Liver (tissue), 3 donors: ENCODE measurements at regions not wholly inside any gene's neighbourhood (a gene's known extent, or its start where the extent isn't known, plus 50 kb on each side); places are given as distances from the start of the nearest gene placed in this dataset.

Source experiments
- JUND ChIP-seq, 2 donors: IDR thresholded peaks; 2 replicates each; pipeline ENCODE4 v1.6.1; 2016; ENCODE audit warnings: antibody characterized with exemption in 2 of 2
- TAF1 ChIP-seq: conservative IDR thresholded peaks from 2 replicates; pipeline ENCODE4 v1.6.1; 2016; ENCODE audit warnings: antibody characterized with exemption, mild to moderate bottlenecking
- YY1 ChIP-seq: IDR thresholded peaks from 2 replicates; pipeline ENCODE4 v1.6.1; 2016; ENCODE audit warnings: antibody characterized with exemption, mild to moderate bottlenecking
- TF ChIP-seq, protein P1 (sequence below): fragments of 150-350 bp; IDR thresholded peaks from 2 replicates; pipeline ENCODE4 v1.5.1; 2017; ENCODE audit warnings: improper control_type of control experiment, low read depth, low read length; ENCODE audit not compliant: missing input control
- TF ChIP-seq, protein P2 (sequence below): IDR thresholded peaks from 2 replicates; pipeline ENCODE4 v1.6.1; 2016; ENCODE audit warnings: antibody characterized with exemption, mild to moderate bottlenecking
- donor health status: healthy.
- donor health status: healthy.

DNA sequence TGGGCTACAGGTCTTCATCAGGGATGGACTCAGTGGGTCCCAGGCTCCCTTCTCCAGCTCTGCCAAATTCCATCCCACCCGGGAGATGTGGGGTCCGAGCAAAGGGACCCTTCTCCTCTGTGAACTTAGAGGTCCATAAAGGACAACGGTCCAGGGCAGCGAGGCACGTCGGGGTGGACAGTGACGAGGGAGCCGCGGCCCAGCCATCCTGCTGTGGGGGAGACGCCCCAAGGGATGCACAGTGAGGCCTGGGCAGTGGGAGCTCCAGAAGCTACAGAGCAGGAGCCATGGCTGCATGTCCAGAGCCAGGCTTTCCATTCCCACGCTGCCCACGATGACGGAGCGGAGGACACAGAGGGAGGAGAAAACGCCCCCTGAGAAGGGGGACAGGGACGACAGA lies 107.5 kb upstream of the PPP1R26 start:
- TF ChIP-seq YY1, result no peak
- TF ChIP-seq, protein P1, sequence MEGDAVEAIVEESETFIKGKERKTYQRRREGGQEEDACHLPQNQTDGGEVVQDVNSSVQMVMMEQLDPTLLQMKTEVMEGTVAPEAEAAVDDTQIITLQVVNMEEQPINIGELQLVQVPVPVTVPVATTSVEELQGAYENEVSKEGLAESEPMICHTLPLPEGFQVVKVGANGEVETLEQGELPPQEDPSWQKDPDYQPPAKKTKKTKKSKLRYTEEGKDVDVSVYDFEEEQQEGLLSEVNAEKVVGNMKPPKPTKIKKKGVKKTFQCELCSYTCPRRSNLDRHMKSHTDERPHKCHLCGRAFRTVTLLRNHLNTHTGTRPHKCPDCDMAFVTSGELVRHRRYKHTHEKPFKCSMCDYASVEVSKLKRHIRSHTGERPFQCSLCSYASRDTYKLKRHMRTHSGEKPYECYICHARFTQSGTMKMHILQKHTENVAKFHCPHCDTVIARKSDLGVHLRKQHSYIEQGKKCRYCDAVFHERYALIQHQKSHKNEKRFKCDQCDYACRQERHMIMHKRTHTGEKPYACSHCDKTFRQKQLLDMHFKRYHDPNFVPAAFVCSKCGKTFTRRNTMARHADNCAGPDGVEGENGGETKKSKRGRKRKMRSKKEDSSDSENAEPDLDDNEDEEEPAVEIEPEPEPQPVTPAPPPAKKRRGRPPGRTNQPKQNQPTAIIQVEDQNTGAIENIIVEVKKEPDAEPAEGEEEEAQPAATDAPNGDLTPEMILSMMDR, result no peak
- TF ChIP-seq JUND (IDR thresholded peaks at IDR 0.05), result no peak
- TF ChIP-seq TAF1, result no peak
- TF ChIP-seq, protein P2, sequence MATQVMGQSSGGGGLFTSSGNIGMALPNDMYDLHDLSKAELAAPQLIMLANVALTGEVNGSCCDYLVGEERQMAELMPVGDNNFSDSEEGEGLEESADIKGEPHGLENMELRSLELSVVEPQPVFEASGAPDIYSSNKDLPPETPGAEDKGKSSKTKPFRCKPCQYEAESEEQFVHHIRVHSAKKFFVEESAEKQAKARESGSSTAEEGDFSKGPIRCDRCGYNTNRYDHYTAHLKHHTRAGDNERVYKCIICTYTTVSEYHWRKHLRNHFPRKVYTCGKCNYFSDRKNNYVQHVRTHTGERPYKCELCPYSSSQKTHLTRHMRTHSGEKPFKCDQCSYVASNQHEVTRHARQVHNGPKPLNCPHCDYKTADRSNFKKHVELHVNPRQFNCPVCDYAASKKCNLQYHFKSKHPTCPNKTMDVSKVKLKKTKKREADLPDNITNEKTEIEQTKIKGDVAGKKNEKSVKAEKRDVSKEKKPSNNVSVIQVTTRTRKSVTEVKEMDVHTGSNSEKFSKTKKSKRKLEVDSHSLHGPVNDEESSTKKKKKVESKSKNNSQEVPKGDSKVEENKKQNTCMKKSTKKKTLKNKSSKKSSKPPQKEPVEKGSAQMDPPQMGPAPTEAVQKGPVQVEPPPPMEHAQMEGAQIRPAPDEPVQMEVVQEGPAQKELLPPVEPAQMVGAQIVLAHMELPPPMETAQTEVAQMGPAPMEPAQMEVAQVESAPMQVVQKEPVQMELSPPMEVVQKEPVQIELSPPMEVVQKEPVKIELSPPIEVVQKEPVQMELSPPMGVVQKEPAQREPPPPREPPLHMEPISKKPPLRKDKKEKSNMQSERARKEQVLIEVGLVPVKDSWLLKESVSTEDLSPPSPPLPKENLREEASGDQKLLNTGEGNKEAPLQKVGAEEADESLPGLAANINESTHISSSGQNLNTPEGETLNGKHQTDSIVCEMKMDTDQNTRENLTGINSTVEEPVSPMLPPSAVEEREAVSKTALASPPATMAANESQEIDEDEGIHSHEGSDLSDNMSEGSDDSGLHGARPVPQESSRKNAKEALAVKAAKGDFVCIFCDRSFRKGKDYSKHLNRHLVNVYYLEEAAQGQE, result no peak
